DMS153 (cell line): ENCODE measurements at regions not wholly inside any gene's neighbourhood (a gene's known extent, or its start where the extent isn't known, plus 50 kb on each side); places are given as distances from the start of the nearest gene placed in this dataset.

Experiments used
- DNase-seq: peaks from one replicate; lab custom pipeline; 2025; lab: John Stamatoyannopoulos, UW

DNA sequence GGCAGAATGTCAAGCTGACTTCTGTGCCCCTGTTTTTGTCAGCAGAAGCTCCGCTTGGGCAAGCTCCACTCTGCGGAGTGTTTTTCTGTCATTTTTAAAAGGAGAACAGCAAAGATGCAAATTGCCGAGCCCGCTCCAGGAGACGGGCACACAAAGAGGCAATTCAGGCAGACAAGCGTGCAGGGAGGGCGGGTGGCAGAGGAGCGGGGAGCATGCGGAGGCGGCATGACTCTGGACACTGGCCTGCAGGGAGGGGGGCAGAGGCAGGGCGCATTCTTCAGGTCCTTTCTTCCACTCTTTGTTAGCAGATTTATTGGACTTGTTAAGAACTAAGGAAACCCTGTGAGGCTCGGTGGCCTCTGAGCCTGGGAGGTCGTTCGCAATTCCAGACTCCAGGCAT lies 187.3 kb upstream of the RMST start:
- no peak for DNase-seq

DNA sequence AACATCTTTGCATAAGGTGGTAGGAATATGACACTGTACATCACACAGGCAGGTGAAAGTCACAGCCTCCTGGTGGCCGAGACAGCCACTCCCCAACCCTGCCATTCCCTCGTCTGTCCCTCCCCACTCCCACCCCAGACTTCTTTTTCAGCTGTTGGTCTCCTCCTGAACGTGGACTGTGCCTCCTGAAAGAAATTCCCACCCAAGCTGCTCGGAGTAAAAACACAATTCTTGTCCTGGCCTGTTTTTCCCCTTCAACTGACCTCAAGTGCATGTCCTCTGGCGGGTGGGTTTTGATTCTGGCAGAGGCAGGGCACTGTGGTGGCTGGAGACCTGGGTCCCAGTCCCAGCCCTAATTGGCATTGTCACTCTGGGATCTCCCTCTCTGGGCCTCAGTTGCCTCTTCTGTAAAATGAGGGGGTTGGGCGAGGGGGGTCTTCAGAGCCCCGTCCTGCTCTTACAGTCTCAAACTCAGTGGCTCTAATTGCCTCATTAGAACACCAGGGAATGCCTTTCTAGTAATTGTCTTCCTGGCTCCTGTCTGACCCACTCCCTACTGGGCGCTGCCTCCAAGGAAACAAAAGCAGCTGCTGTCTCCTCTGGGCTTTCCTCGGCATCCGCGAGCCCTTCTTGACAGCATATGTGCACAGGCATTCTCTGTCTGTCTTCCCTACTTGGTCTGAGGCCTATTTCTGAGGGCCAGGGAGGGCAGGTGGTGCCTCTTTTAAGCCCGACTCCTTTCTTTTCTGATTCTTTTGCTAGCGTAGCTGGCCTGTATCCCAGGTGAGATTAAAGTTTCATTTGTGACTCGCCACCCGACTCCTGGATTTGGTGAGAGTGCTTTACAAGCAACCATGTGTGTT lies 186.6 kb upstream of the RMST start:
- DNase-seq, result no peak

- no peak for DNase-seq
These were observed 185.8 kb upstream of the RMST start for GRCh38 chr12:97276661-97277429.

GRCh38 chr12:97283297-97283696 lies 179.3 kb upstream of the RMST start:
- no peak for DNase-seq

GRCh38 chr12:97288531-97288930 lies 174.1 kb upstream of the RMST start:
- no peak for DNase-seq

- DNase-seq, result no peak
These were observed 170.0 kb upstream of the RMST start for GRCh38 chr12:97292588-97292987.

- no peak for DNase-seq
These were observed 169.1 kb upstream of the RMST start for GRCh38 chr12:97293541-97293940.

DNA sequence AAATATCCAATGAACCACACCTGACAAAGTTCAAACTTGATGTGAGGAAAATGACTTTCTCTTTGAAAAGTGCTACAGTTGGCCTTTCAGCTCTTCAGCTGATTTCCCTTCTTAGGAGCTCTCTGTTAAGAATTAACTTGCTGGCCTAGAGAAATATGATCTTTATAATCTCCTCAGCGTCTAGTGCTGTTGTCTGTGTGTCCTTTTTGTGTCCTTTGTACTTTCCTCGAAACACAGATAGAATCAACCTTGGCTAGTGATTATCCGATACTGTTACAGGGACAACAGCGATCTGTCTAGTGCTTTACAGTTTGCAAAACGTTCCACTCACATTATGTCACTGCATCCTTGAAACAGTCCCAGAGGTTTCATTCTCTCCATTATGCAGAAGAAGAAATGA lies 162.8 kb upstream of the RMST start:
- DNase-seq, result no peak

- no peak for DNase-seq
These were observed 162.2 kb upstream of the RMST start for GRCh38 chr12:97300431-97300830.

DNA sequence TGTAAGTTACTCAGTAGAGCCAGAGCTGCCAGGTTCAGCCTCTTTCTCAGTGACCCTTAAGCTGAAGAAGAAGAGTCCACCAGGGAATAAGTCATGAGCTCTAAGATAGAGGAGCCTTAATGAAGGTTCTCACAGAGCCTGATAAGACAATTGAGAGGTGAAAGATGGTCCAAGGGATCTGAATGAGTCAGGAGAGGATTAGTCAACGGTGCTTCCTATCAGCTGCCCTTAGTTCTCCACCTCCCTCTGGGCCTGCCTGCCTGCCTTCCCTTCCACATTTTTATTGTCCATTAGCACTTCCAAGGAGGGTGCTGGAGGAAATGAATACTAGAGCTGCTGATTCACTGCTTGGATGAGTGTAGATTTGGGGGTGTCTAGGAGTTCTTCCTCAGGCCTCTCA lies 161.7 kb upstream of the RMST start:
- no peak for DNase-seq

- DNase-seq, result no peak
These were observed 161.0 kb upstream of the RMST start for GRCh38 chr12:97301576-97301975.

DNA sequence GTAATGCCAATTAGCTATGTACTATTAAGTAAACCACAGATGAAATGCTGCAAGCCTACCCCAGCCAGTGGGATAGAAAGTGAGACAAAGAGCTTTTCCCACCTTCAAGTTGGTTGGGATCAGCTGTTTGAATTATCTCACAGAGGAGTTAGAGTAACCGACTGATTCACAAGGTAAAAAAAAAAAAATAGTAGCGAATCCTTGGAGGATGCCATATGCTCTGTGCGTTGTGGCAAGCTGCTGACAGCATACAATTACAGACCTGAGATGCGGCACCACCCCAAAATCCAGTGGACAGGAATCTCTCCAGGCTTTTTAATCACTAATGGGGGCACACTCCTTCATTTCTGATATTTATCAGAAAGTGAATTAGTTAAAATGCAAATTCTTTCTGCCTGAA lies 157.0 kb upstream of the RMST start:
- DNase-seq, result no peak

DNA sequence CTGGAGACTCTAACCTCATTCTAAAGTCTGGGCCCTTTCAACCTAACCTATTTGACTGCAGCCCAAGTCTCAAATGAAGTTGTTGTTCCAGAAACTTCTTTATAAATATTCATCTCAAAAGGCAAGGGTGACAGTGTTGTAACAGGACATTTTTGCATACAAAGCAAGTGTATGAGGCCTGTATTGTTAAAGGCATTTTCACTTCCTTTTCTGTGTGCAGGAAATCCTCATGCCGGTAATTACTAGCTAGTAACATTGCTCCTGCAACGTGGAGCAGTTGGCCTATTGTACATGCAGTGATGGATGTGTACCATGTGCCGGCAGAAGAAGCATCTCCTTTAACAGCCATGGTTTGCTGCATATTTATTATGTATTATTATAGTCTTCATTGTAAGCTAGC lies 156.5 kb upstream of the RMST start:
- peak; percentile 76 for DNase-seq

DNA sequence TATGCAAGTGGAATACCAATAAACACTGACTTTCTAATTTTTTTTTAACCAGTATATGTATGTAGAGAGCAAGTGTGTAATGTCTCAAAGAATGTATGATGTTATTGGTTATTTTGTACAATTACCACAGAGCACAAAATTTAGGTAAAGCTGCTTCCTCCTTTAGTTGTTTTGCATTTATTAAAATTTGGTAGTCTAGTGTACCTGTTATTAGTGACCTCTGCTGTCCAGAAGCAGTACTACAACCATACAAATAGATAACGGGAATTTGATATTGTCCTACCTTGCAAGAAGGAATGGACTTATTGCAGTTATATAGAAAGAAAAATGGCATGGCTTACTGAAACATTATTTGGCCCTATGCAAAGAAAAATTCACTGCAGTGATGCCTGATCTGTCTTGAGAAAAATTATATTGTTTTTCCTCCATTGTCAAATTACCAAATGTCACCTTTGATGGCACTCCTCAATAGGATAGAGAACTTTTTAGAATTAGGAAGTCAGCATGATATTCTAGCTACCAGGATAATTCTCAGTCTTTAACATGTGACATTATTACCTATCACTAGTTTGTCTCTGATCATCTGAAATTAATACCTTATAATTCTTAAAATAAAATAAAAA lies 153.9 kb upstream of the RMST start:
- DNase-seq, result no peak

- no peak for DNase-seq
These were observed 152.7 kb upstream of the RMST start for GRCh38 chr12:97309921-97310320.

GRCh38 chr12:97312570-97313135 lies 150.0 kb upstream of the RMST start:
- DNase-seq, result no peak

DNA sequence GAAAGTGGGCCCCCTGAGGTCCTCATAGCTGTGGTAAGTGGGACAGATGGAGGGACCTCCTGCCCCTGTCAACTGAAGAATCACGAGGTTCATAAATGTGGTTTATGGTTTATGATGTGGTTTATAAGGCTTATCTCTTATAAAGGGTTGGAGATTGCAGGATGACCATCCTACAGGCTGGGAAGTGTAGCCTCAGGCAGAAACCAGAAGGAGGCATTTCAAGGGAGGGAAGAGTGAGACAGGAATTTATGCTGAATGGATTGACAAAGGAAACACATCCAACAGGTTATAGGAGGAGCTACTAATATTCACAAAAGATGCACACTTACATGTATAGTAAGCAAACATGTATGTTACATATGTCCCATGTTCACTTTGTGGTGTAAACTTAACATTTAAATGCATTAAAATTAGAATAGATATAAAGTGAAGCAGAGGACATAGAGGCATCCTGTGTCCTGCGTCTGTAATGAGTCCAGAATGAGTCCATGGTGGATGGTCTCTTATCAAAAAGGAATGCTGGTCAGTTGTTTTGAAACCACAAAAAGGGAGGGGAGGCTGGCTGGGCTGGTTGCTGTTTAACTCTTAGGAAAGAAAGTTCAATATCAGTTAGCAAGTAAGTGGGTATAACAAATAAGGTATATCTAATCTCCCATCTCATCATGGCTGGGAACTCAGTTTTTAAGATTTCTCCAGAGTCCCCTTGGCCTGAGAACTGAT lies 149.0 kb upstream of the RMST start:
- no peak for DNase-seq

DNA sequence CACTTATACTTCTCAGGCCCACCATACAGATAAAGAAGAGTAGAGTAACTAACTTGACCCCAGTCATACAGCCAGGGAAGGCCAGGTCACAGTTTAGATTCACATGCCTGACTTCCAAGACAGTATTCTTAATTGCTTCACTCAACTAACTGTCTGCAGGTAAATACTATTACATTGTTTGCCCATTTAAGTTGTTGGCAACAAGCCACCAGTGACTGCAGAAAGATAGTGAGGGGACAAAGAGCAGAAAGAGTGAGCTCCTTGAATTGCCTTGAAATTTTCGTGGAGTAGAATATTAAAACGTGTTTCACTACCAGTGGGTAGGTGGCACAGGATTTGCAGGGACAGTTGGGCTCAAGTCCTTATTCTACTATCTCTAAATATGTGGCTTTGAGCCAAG lies 146.3 kb upstream of the RMST start:
- DNase-seq, result no peak

- no peak for DNase-seq
These were observed 141.0 kb upstream of the RMST start for GRCh38 chr12:97321621-97322020.

DNA sequence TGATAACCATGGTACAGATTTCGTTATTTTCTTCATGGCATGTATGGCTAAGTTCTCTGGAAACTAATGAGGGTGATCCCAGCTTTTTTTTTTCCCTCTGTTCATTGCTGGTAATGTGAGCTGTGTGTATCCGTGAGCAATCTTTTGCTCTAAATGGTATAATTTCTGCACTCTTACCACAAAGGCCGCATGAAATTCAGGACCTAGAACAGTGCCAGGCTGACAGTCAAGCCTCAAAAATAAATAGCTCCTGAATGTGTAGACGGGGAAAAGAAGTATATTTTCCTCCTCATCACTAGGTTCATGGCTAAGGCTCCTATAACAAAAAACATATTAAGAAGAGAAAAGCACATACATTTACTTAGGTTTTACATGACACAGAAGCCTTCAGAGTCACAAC lies 140.2 kb upstream of the RMST start:
- DNase-seq, result no peak

DNA sequence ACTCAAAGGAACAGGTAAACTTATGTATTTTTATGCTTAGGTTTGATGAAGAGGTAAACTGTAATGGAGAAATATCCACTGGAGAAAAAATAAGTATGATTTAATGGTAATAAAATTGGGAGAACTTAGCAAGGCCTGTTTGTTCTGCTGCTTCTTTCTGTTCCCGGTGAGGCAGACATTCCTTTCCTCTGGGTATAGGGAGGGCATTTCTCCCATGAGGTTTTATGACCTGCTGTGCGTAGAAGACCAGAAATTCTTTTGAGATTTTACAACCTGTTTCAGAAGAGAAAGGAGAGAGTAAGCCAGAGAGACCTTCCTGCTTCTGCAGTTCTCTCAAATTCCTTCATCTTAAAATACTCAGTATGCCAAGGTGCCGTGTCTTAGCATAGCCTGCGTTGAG lies 139.4 kb upstream of the RMST start:
- no peak for DNase-seq

DNA sequence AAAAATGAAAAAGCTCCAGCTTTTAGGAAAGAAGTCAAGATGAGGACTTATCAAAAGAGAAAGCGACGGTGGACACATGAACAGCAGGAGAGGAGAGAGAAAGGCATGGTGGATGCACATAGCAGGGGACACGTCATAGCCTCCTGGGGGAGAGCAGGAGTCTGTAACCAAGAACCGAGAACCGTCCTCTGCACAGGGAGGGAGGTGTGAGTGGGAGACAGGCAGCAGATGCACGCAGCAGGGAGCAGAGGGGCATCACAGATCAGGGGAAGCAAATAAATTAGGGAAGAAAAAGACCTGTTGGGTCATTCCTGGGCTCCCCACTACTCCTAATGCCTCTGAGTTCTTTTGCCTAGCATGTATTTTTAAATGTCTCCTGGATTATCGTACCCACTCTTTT lies 138.1 kb upstream of the RMST start:
- DNase-seq, result no peak
